HFF-Myc (cell line): ENCODE measurements at regions not wholly inside any gene's neighbourhood (a gene's known extent, or its start where the extent isn't known, plus 50 kb on each side); places are given as distances from the start of the nearest gene placed in this dataset.

Source experiments
- DNase-seq: peaks from one replicate; pipeline ENCODE4 v3.0.0-alpha.2; 2011; ENCODE audit warnings: low read depth; ENCODE audit errors: extremely low read depth
- H3K4me3 ChIP-seq: replicated peaks from 2 replicates; pipeline ENCODE4 v1.5.1; 2011; ENCODE audit warnings: low read depth, mild to moderate bottlenecking, control low read depth, low read length
- CTCF ChIP-seq: IDR thresholded peaks from 2 replicates; pipeline ENCODE4 v1.5.1; 2012; ENCODE audit warnings: mild to moderate bottlenecking, low read depth, low read length, control low read depth; ENCODE audit errors: missing control alignments

DNA sequence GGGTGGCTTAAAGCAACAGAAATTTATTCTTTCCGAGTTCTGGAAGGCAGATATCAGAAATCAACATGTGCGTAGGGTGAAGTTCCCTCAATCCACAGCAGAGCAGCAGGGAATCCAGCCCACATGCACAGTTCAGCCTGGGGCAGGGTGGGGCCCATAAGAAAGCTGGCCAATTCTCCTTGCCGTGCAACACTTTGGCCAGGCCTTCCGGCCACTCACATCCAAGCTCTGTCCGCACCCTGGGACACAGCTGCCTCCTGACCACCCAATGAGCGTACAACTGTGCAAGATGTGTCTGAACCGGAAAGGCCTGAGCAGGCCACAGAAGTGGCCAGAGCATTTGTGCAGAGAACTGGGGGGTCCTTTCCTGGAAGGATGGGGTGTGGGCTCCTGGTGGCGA is 274.9 kb downstream of the GADD45G start:
- no peak overlapping the region for H3K4me3 ChIP-seq
- no peak for TF ChIP-seq CTCF
- DNase-seq = no peak

GRCh38 chr9:89880161-89880560 is 275.3 kb downstream of the GADD45G start:
- no peak overlapping the region for H3K4me3 ChIP-seq
- no peak for TF ChIP-seq CTCF
- no peak for DNase-seq

DNA sequence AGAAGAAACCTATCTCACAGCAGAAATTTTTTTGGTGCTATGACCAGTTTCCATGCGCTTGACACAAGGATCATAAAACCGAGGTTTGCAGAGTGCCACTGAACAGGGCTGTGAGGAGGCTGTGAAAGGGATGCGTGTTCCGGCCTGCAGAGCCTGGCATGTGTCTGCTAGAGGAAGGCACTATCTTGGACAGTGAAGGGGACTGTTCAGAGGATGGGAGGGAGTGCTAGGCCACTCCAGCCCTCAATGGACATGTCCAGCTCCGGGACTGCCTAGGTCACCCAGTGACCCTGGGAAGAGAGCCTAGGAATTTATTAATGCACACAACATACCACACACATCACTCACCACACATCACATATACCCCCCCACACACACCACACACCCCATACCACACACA is 275.9 kb downstream of the GADD45G start:
- no peak overlapping the region for H3K4me3 ChIP-seq
- no peak for TF ChIP-seq CTCF
- DNase-seq = no peak

GRCh38 chr9:89881431-89881830 is 276.6 kb downstream of the GADD45G start:
- DNase-seq = no peak
- no peak overlapping the region for H3K4me3 ChIP-seq
- no peak for TF ChIP-seq CTCF

DNA sequence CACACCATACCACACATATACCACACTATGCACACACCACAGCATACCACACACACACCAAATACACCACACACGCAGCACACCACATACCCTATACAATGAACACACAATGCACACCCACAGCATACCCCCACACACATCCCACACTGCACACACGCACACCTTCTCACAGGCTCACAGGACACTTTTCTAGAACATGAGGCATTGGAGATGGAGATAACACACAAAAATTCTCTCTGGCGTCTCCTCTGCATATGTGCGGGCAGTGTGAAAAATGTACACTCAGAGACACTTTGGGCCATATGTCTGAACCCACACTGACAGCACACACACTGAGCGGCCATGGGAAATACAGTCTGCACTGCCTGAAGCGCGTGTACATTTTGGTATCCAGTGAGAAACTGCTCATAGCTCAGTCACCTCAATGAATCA is 278.1 kb downstream of the GADD45G start:
- H3K4me3 ChIP-seq = no peak overlapping the region
- TF ChIP-seq CTCF = no peak
- no peak for DNase-seq

GRCh38 chr9:89883401-89884341 is 278.9 kb downstream of the GADD45G start:
- TF ChIP-seq CTCF = no peak
- H3K4me3 ChIP-seq = no peak overlapping the region
- no peak for DNase-seq
